ENCODE measurements at regions not wholly inside any gene's neighbourhood (a gene's known extent, or its start where the extent isn't known, plus 50 kb on each side); places are given as distances from the start of the nearest gene placed in this dataset.

DNA sequence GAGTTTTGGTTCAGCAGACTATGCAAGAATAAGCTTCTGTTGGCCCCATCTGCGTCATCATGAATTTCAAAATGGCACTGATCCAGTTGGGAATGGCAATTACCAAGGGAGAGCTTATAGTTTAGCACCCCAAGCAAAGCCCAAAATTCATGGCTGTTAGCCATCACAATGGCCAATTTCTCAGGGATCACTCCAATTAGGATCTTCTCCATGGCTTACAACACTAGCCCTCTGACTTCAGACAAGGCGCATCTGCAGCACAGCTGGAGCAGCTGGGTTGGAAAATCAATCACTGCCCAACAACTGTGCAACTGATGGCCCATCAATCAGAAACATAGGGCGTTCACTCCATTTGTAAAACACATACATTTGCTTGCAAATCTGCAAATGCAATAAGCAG lies 273.6 kb downstream of the SRBD1 start:
- DNase-seq (ENCODE audit: low read depth, low spot score) = no peak
- CTCF ChIA-PET = no interaction called here
- POLR2A ChIA-PET = no interaction called here
- no peak overlapping the region for H3K4me3 ChIP-seq (ENCODE audit: low read depth, low read length)
- TF ChIP-seq, protein P1, sequence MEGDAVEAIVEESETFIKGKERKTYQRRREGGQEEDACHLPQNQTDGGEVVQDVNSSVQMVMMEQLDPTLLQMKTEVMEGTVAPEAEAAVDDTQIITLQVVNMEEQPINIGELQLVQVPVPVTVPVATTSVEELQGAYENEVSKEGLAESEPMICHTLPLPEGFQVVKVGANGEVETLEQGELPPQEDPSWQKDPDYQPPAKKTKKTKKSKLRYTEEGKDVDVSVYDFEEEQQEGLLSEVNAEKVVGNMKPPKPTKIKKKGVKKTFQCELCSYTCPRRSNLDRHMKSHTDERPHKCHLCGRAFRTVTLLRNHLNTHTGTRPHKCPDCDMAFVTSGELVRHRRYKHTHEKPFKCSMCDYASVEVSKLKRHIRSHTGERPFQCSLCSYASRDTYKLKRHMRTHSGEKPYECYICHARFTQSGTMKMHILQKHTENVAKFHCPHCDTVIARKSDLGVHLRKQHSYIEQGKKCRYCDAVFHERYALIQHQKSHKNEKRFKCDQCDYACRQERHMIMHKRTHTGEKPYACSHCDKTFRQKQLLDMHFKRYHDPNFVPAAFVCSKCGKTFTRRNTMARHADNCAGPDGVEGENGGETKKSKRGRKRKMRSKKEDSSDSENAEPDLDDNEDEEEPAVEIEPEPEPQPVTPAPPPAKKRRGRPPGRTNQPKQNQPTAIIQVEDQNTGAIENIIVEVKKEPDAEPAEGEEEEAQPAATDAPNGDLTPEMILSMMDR (IDR thresholded peaks at IDR 0.05; ENCODE audit: insufficient read depth, low read length, missing control alignments) = no peak

DNA sequence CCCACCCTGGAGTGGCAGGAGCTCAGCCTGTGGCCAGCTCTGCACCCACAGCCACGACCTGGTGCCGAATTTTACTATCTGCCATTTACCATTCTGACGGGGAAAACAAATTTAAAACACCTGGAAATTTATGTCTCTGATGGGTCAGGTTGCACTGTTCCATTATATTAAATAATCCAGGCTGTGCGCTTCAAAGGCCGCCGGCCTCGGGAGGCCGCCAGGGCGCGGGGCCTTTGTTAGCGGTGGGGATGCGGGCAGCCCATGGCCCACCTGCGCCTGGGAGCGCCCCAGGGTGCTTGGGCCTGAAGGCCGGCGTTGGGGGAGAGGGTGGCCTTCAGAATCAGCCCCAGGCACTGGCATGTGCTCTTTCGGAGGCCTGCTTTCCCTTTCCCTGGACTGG lies 276.9 kb downstream of the SRBD1 start:
- CTCF ChIA-PET = no interaction called here
- no peak overlapping the region for H3K4me3 ChIP-seq (ENCODE audit: low read depth, low read length)
- POLR2A ChIA-PET = no interaction called here
- TF ChIP-seq, protein P1 (IDR thresholded peaks at IDR 0.05; ENCODE audit: insufficient read depth, low read length, missing control alignments) = no peak
- DNase-seq (ENCODE audit: low read depth, low spot score) = no peak

DNA sequence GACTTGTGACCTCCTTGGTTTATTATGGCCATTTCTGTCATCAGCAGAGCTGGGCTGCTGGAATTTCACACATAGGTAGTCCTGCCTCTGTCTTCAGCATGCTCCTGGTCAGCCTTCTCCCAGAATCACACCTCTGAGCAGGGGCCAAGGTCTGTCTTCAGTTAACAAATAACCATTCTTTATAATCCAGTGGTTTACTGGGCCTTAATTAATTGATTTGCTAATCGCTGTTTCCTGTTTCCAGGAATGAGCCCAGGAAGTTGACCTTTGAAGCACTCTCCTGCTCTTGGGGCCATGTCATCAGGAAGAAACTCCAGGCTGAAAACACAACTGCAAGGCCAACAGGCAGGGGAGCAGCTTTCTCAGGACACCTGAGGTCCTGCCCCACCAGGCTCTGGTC lies 278.5 kb downstream of the SRBD1 start:
- no peak for DNase-seq (ENCODE audit: low read depth, low spot score)
- no peak overlapping the region for H3K4me3 ChIP-seq (ENCODE audit: low read depth, low read length)
- TF ChIP-seq, protein P1 (IDR thresholded peaks at IDR 0.05; ENCODE audit: insufficient read depth, low read length, missing control alignments) = no peak
- ChIA-PET POLR2A (no interaction called here), CTCF (interaction anchor here (1.2 kb wide), 1 partner anchor 26 kb away, joined by 3 read pairs; no protein-coding TSS in a partner anchor)

DNA sequence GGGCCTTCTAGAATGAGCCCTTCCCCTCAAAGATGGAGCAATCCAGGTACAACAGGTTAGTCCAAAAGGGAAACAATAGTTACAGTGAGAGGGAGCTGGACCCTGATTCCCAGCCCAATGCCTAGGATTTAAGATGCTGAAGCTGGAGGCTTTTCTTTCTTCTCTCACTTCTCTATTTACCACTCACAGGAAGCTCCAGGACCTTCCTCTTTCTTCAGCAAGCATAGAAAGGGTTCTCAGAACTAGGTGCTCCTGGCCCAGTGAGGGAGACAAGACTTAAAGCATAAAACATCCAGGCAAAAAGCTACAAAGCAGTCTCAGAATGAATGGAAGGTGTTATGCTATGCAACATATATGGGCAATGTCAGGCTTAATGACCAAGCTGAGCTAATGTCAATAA lies 279.0 kb downstream of the SRBD1 start:
- CTCF ChIA-PET = interaction anchor here (1.2 kb wide), 1 partner anchor 26 kb away, joined by 3 read pairs; no protein-coding TSS in a partner anchor
- POLR2A ChIA-PET = interaction anchor here (0.9 kb wide), 1 partner anchor 308 kb away, joined by 3 read pairs; no protein-coding TSS in a partner anchor
- TF ChIP-seq, protein P1 (IDR thresholded peaks at IDR 0.05; ENCODE audit: insufficient read depth, low read length, missing control alignments) = no peak
- DNase-seq (ENCODE audit: low read depth, low spot score) = no peak
- H3K4me3 ChIP-seq (ENCODE audit: low read depth, low read length) = no peak overlapping the region

DNA sequence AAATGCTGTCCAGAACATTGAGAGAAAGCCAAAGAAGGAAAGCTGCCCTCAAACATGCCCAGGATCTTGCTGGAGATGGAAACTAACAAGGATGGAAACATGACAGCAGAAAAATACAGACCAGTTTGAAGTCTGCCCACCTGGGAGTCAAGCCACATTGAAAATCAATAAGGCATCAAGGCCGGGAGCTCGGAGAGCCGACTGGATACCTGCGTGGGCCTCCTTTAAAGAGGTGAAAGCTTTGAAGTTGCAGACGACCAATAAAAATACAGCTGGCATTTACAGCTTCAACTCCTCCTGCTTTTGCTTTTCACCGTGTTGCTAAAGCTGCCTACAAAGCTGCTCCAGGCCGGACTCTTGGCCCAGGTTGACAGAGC lies 279.7 kb downstream of the SRBD1 start:
- no peak for DNase-seq (ENCODE audit: low read depth, low spot score)
- H3K4me3 ChIP-seq (ENCODE audit: low read depth, low read length) = no peak overlapping the region
- TF ChIP-seq, protein P1 (IDR thresholded peaks at IDR 0.05; ENCODE audit: insufficient read depth, low read length, missing control alignments) = no peak
- CTCF ChIA-PET = interaction anchor here (0.7 to 1.3 kb wide), 2 partner anchors 8 to 42 kb away, joined by 3 read pairs; no protein-coding TSS in a partner anchor
- POLR2A ChIA-PET = interaction anchor here (0.9 kb wide), 1 partner anchor 307 kb away, joined by 3 read pairs; no protein-coding TSS in a partner anchor

DNA sequence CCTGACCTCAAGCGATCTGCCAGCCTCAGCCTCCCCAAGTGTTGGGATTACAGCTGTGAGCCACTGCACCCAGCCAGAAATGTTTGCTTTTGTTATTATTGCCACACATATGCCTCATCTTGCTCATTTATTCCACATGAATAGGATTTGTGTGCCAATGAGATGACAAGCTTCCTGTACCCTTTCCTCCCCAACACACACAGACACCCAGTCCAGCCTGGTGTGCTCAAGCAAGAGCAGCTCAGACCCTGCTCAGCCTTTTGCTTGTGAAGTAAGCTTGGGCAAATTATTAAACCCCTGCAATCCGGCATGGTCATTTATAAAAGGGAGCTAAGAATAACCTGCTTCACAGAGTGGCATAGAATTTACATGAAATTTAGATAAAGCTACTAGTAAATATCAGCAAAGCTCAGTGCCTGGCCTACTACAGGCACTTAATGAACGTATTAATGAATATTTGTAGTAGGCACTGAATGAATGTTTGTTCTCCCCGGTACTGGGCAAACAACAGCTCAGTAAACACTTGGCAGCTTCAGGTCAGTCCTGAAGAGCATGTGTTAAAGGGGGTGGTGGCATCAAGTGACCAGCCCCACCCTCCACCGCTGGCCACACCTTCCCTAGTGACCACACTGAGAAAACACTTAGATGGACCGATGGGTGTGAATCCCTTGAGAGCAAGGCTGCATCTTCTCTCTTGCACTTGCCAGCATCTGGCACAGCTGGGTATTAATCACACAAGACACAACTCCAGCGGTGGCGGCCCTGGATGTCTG lies 280.2 kb downstream of the SRBD1 start:
- POLR2A ChIA-PET = no interaction called here
- DNase-seq (ENCODE audit: low read depth, low spot score) = no peak
- TF ChIP-seq, protein P1 (IDR thresholded peaks at IDR 0.05; ENCODE audit: insufficient read depth, low read length, missing control alignments) = no peak
- H3K4me3 ChIP-seq (ENCODE audit: low read depth, low read length) = no peak overlapping the region
- CTCF ChIA-PET = interaction anchor here (0.7 to 1.7 kb wide), 4 partner anchors 9 to 349 kb away, joined by 3 to 5 read pairs (median 3); no protein-coding TSS in a partner anchor
